Upper lobe of left lung (tissue), 6 donors: ENCODE measurements at regions not wholly inside any gene's neighbourhood (a gene's known extent, or its start where the extent isn't known, plus 50 kb on each side); places are given as distances from the start of the nearest gene placed in this dataset.

Experiments used
- ATAC-seq, 2 donors: fragments of 200-7000 bp; cut with Tn5 transposase; one replicate each; pipeline ENCODE4 v1.9.1; 2022; ENCODE audit warnings: mild to moderate bottlenecking in 2 of 2, moderate library complexity in 2 of 2; ENCODE audit not compliant: low FRiP score in 2 of 2
- DNase-seq, 2 donors: peaks; one replicate each; pipeline ENCODE4 v3.0.0-alpha.2; 2019 to 2020
- H3K27ac ChIP-seq, 4 donors: fragments of 200-600 bp; sonication (generic); one replicate each; pipeline ENCODE4 v1.5.1; 2016 to 2019
- H3K27me3 ChIP-seq, 4 donors: fragments of 200-600 bp; sonication (generic); one replicate each; pipeline ENCODE4 v1.5.1; 2017 to 2019
- H3K36me3 ChIP-seq, 4 donors: fragments of 200-600 bp; sonication (generic); one replicate each; pipeline ENCODE4 v1.5.1; 2016 to 2019
- H3K4me1 ChIP-seq, 4 donors: fragments of 200-600 bp; sonication (generic); one replicate each; pipeline ENCODE4 v1.5.1; 2018 to 2019
- H3K4me3 ChIP-seq, 4 donors: fragments of 200-600 bp; sonication (generic); one replicate each; pipeline ENCODE4 v1.5.1; 2017 to 2019; ENCODE audit warnings: mild to moderate bottlenecking in 2 of 4, moderate library complexity in 1 of 4
- H3K9me3 ChIP-seq, 4 donors: fragments of 200-600 bp; sonication (generic); one replicate each; pipeline ENCODE4 v1.5.1; 2018 to 2019
- EP300 ChIP-seq, 4 donors: sonication (generic); formaldehyde crosslinking; IDR thresholded peaks; one replicate each; pipeline ENCODE4 v1.5.1; 2017; ENCODE audit warnings: antibody characterized with exemption in 4 of 4, control low read depth in 2 of 4
- POLR2A ChIP-seq, 4 donors: fragments of 450-650 bp; IDR thresholded peaks; one replicate each; pipeline ENCODE4 v1.5.1; 2016 to 2017; ENCODE audit warnings: antibody characterized with exemption in 4 of 4, mild to moderate bottlenecking in 2 of 4
- POLR2AphosphoS5 ChIP-seq, 2 donors: sonication (generic); formaldehyde crosslinking; IDR thresholded peaks; one replicate each; pipeline ENCODE4 v1.5.1; 2017; ENCODE audit warnings: antibody characterized with exemption in 2 of 2
- WGBS, 2 donors: methylation state at CpG; one replicate each; pipeline ENCODE4 v1.1.5; 2017 to 2018; 5-methylcytosine and 5-hydroxymethylcytosine counted together
- TF ChIP-seq, protein P1 (sequence below), 6 experiments: fragments of 450-650 bp in 4 of 6; fragments of 200-600 bp in 2 of 6; sonication (generic) in 2 of 6; IDR thresholded peaks; one replicate each; pipeline ENCODE4 v1.5.1; 2016 to 2019; ENCODE audit warnings: antibody characterized with exemption in 6 of 6
- donor health status: DM: no; HTN: no; CAD: no; lungs with moderate emphysema.
- donor health status: DM: no; HTN: yes; CAD: no; lungs with severe emphysema.

DNA sequence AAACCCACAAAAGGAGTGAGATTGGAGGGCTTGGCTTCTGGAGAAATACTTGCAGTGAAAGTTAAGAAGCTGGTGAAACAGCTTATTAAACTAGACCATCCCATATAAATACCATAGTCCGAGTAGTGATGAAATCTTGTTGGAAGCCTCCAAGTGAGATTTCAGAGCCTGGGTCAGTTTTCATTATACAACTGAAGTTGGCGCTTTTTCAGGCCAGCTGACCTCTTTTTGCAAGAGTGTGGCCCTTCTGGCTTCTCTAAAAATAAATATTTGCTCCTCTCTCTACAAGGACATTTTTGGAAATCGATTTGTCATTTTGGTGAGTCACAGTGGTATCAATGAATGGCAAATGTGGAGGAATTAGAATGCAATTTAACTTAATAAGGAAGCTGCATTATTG lies 51.2 kb upstream of the THRB start:
- TF ChIP-seq EP300 (IDR thresholded peaks at IDR 0.05) (no peak), POLR2A (IDR thresholded peaks at IDR 0.05) (no peak), POLR2AphosphoS5 (IDR thresholded peaks at IDR 0.05) (no peak)
- TF ChIP-seq, protein P1, sequence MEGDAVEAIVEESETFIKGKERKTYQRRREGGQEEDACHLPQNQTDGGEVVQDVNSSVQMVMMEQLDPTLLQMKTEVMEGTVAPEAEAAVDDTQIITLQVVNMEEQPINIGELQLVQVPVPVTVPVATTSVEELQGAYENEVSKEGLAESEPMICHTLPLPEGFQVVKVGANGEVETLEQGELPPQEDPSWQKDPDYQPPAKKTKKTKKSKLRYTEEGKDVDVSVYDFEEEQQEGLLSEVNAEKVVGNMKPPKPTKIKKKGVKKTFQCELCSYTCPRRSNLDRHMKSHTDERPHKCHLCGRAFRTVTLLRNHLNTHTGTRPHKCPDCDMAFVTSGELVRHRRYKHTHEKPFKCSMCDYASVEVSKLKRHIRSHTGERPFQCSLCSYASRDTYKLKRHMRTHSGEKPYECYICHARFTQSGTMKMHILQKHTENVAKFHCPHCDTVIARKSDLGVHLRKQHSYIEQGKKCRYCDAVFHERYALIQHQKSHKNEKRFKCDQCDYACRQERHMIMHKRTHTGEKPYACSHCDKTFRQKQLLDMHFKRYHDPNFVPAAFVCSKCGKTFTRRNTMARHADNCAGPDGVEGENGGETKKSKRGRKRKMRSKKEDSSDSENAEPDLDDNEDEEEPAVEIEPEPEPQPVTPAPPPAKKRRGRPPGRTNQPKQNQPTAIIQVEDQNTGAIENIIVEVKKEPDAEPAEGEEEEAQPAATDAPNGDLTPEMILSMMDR (IDR thresholded peaks at IDR 0.05) = no peak
- 48 to 49% methylated on average over 3 of the region's 3 CpGs for WGBS, 2 donors

DNA sequence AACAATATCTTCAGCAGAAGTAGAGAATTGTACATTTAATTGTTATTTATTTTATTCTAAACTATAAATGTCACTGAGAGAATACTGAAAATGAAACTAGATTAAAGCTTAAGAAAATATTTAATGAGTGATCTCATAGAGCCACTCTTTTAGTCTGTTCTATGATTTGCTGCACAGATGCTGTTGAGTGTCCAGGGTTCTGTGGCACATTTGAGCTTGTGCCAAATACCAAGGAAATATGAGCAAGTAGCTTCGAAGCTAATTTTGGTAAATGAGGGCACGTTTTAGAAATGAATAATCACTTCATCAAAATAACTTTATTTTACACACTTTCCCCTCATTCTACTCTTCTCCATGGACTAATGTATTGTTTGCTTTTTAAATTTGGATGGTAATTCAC lies 53.6 kb upstream of the THRB start:
- 6 to 13% methylated on average over 2 of the region's 2 CpGs for WGBS, 2 donors
- ATAC-seq = no peak
- Histone ChIP-seq H3K36me3 (no peaks in the 10 kb centered on the region), H3K4me1 (peaks cover 0 to 16% (median 5%) of the 10 kb centered on the region in 4 donors), H3K4me3 (no peak overlapping the region), H3K27me3 (no peaks in the 10 kb centered on the region), H3K9me3 (no peaks in the 10 kb centered on the region), H3K27ac (no peak overlapping the region)
- TF ChIP-seq POLR2AphosphoS5 (IDR thresholded peaks at IDR 0.05) (no peak), POLR2A (IDR thresholded peaks at IDR 0.05) (no peak), EP300 (IDR thresholded peaks at IDR 0.05) (no peak)
- TF ChIP-seq, protein P1 (IDR thresholded peaks at IDR 0.05) = no peak
- DNase-seq = no peak

More for the DNA sequence above, 51.2 kb upstream of the THRB start:
- peak in 1 of 2 donors; percentile 56 for DNase-seq
- H3K27me3 ChIP-seq = no peaks in the 10 kb centered on the region
- peak overlapping the region in 1 of 4 donors; percentile 28 for H3K27ac ChIP-seq
- ATAC-seq = peak; percentile 53 to 64
- no peaks in the 10 kb centered on the region for H3K9me3 ChIP-seq
- H3K4me3 ChIP-seq = no peak overlapping the region
- peaks cover 0 to 16% (median 5%) of the 10 kb centered on the region in 4 donors for H3K4me1 ChIP-seq
- no peaks in the 10 kb centered on the region for H3K36me3 ChIP-seq

DNA sequence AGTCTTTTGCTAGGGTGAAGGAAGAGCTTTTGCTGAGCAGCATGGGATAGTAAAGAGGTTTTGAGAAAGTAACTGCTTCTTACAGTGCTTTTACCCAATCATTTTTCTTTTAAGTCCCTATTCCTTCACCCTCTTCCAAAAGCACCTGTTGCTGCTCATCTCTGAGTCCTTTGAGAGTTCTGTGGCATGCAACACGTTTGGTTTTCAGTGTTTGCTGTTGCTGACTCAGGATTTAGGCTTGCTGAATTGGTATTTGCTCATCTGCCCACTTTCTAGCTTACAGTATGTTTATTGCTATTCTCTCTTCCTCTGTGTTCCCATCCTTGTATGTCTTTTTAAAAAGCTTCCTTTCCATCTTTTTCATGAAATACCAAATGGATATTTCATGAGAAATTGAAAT lies 55.9 kb upstream of the THRB start:
- H3K27me3 ChIP-seq = no peaks in the 10 kb centered on the region
- WGBS, 2 donors = 26 to 30% methylated on average over 1 of the region's 1 CpG
- peaks cover 0 to 16% (median 5%) of the 10 kb centered on the region in 4 donors for H3K4me1 ChIP-seq
- ATAC-seq (no peak), DNase-seq (no peak)
- H3K36me3 ChIP-seq = no peaks in the 10 kb centered on the region
- no peaks in the 10 kb centered on the region for H3K9me3 ChIP-seq
- no peak overlapping the region for H3K27ac ChIP-seq
- TF ChIP-seq POLR2AphosphoS5 (IDR thresholded peaks at IDR 0.05) (no peak), POLR2A (IDR thresholded peaks at IDR 0.05) (no peak), EP300 (IDR thresholded peaks at IDR 0.05) (no peak)
- TF ChIP-seq, protein P1 (IDR thresholded peaks at IDR 0.05) = no peak
- H3K4me3 ChIP-seq = no peak overlapping the region

DNA sequence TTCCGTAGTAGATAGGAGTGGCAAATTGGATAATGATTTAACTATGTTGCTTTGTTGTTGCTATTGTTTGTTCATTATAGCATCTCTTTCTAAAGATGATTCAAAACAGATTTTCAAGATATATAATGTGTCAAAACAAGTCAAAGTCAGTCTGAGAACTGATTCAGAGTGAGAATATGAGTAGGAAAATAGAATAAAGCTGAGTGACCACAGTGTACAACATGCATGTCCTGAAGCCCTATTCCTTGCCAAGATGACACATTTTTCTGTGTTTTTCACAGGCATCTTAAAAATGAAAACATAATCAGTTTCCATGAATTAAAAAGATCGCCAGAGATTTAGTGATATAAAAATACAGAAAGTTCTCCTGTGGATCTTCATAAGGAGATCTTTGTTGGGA lies 57.0 kb upstream of the THRB start:
- H3K4me1 ChIP-seq = peaks cover 0 to 12% (median 5%) of the 10 kb centered on the region in 4 donors
- ATAC-seq (no peak), DNase-seq (no peak)
- no peaks in the 10 kb centered on the region for H3K27me3 ChIP-seq
- H3K9me3 ChIP-seq = no peaks in the 10 kb centered on the region
- no peaks in the 10 kb centered on the region for H3K36me3 ChIP-seq
- TF ChIP-seq, protein P1 (IDR thresholded peaks at IDR 0.05) = no peak
- TF ChIP-seq EP300 (IDR thresholded peaks at IDR 0.05) = no peak
- no peak for TF ChIP-seq POLR2A (IDR thresholded peaks at IDR 0.05)
- no peak for TF ChIP-seq POLR2AphosphoS5 (IDR thresholded peaks at IDR 0.05)
- 80 to 97% methylated on average over 2 of the region's 2 CpGs for WGBS, 2 donors
- H3K4me3 ChIP-seq = no peak overlapping the region
- H3K27ac ChIP-seq = no peak overlapping the region

DNA sequence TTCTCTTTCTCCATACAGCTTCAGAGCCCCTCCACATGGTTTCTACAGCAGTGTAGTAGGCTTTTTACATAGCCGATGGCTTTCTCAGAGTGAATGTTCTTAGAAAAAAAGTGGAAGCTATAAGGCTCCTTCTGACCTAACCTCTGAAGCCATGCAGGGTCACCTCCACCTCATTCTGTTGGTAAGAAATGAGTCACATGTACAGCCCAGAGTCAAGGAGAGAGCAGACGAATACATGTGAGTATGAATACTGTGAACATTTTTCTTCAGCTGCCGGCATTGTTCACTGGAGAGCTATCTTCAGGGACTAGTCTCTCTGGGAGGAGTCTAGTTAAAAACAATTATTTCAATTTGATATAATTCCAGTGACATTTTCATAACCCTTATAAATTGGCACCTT lies 68.2 kb upstream of the THRB start:
- Histone ChIP-seq H3K4me1 (no peaks in the 10 kb centered on the region), H3K9me3 (no peaks in the 10 kb centered on the region), H3K36me3 (no peaks in the 10 kb centered on the region), H3K4me3 (no peak overlapping the region), H3K27ac (no peak overlapping the region), H3K27me3 (no peaks in the 10 kb centered on the region)
- no peak for DNase-seq
- no peak for TF ChIP-seq EP300 (IDR thresholded peaks at IDR 0.05)
- no peak for TF ChIP-seq POLR2AphosphoS5 (IDR thresholded peaks at IDR 0.05)
- TF ChIP-seq POLR2A (IDR thresholded peaks at IDR 0.05) = no peak
- TF ChIP-seq, protein P1 (IDR thresholded peaks at IDR 0.05) = no peak
- WGBS, 2 donors = 96 to 97% methylated on average over 3 of the region's 3 CpGs
- ATAC-seq = no peak
